Keratinocyte (primary cell): ENCODE measurements at regions not wholly inside any gene's neighbourhood (a gene's known extent, or its start where the extent isn't known, plus 50 kb on each side); places are given as distances from the start of the nearest gene placed in this dataset.

ENCODE experiments used
- DNase-seq: peaks from one replicate; pipeline ENCODE4 v3.0.0-alpha.2; 2011; ENCODE audit warnings: low read depth, missing footprints, low spot score
- FAIRE-seq: peaks from 2 replicates; lab custom pipeline; 2011; peaks lifted over from hg19 to GRCh38; lab: Jason Lieb, UNC
- H2AFZ ChIP-seq: 2 replicates; pipeline ENCODE4 v1.6.0; 2012; ENCODE audit warnings: low read length, control low read depth, inconsistent platforms; ENCODE audit not compliant: control insufficient read depth
- H3K27ac ChIP-seq: 2 replicates; pipeline ENCODE4 v1.5.1; 2011; ENCODE audit warnings: low read length; ENCODE audit not compliant: control insufficient read depth, insufficient read depth
- H3K27me3 ChIP-seq: 3 replicates; pipeline ENCODE4 v1.6.0; 2011; ENCODE audit warnings: low read length; ENCODE audit not compliant: control insufficient read depth, insufficient read depth; ENCODE audit errors: extremely low read depth
- H3K36me3 ChIP-seq, 2 experiments: 2 replicates in 1 of 2; 3 replicates in 1 of 2; pipeline ENCODE4 v1.5.1; 2011; ENCODE audit warnings: low read length in 2 of 2, mild to moderate bottlenecking in 1 of 2; ENCODE audit not compliant: control insufficient read depth in 2 of 2, insufficient read depth in 2 of 2; ENCODE audit errors: extremely low read depth in 1 of 2
- H3K4me1 ChIP-seq: 3 replicates; pipeline ENCODE4 v1.5.1; 2011; ENCODE audit warnings: low read length; ENCODE audit not compliant: control insufficient read depth, insufficient read depth; ENCODE audit errors: extremely low read depth
- H3K4me2 ChIP-seq: 3 replicates; pipeline ENCODE4 v1.6.0; 2011; ENCODE audit warnings: low read depth, low read length; ENCODE audit not compliant: control insufficient read depth, insufficient read depth; ENCODE audit errors: extremely low read depth
- H3K4me3 ChIP-seq, 3 experiments: fragments of 200-600 bp in 1 of 3; sonication (generic) in 1 of 3; 2 replicates in 2 of 3; 3 replicates in 1 of 3; pipeline ENCODE4 v1.5.1; 2011 to 2016; ENCODE audit warnings: low read length in 3 of 3, mild to moderate bottlenecking in 3 of 3, control low read depth in 2 of 3, inconsistent platforms in 1 of 3, low read depth in 1 of 3, mixed read lengths in 1 of 3, mixed run types in 1 of 3, moderate library complexity in 1 of 3; ENCODE audit not compliant: control insufficient read depth in 2 of 3, insufficient read depth in 2 of 3; ENCODE audit errors: extremely low read depth in 1 of 3
- H3K79me2 ChIP-seq: 2 replicates; pipeline ENCODE4 v1.6.0; 2012; ENCODE audit warnings: low read length; ENCODE audit not compliant: control insufficient read depth, insufficient read depth
- H3K9ac ChIP-seq: 3 replicates; pipeline ENCODE4 v1.6.0; 2011; ENCODE audit warnings: low read length; ENCODE audit not compliant: control insufficient read depth, insufficient read depth; ENCODE audit errors: extremely low read depth
- H3K9me1 ChIP-seq: 3 replicates; pipeline ENCODE4 v1.6.0; 2011; ENCODE audit warnings: low read length; ENCODE audit not compliant: control insufficient read depth, insufficient read depth; ENCODE audit errors: extremely low read depth
- H3K9me3 ChIP-seq: 2 replicates; pipeline ENCODE4 v1.5.1; 2012; ENCODE audit warnings: low read depth, low read length; ENCODE audit not compliant: control insufficient read depth
- H4K20me1 ChIP-seq: 3 replicates; pipeline ENCODE4 v1.6.0; 2011; ENCODE audit warnings: low read length; ENCODE audit not compliant: control insufficient read depth, insufficient read depth; ENCODE audit errors: extremely low read depth
- EZH2 ChIP-seq: IDR thresholded peaks from one replicate; pipeline ENCODE4 v1.6.1; 2012; ENCODE audit warnings: inconsistent platforms, mild to moderate bottlenecking, low read length, moderate library complexity
- dilution Hi-C: fragments of 300-500 bp; cut with MboI; formaldehyde crosslinking; loops from one replicate; pipeline ENCODE4 v1.7.0; 2020; ENCODE audit warnings: low sequenced_read_pairs; ENCODE audit not compliant: extremely low pct_ligation_motif_present
- TF ChIP-seq, protein P1 (sequence below), 3 experiments: IDR thresholded peaks in 1 of 3; conservative IDR thresholded peaks in 1 of 3; optimal IDR thresholded peaks in 1 of 3; 2 replicates in 2 of 3; 3 replicates in 1 of 3; pipeline versions ENCODE3 to v1.5.1; 2011; ENCODE audit warnings: low read length in 3 of 3, mild to moderate bottlenecking in 3 of 3, moderate library complexity in 2 of 3, control low read depth in 1 of 3, inconsistent platforms in 1 of 3; ENCODE audit not compliant: insufficient read depth in 2 of 3; ENCODE audit errors: extremely low read depth in 1 of 3

- Histone ChIP-seq H4K20me1 (no peaks in the 10 kb centered on the region), H3K27me3 (no peaks in the 10 kb centered on the region), H3K9me1 (no peaks in the 10 kb centered on the region), H3K4me2 (no peak overlapping the region), H3K4me3 (no peak overlapping the region), H2AFZ (no peak overlapping the region), H3K27ac (no peak overlapping the region), H3K9me3 (no peaks in the 10 kb centered on the region), H3K36me3 (no peaks in the 10 kb centered on the region), H3K79me2 (no peaks in the 10 kb centered on the region), H3K9ac (no peak overlapping the region), H3K4me1 (peaks cover 9% of the 10 kb centered on the region)
- TF ChIP-seq EZH2, result no peak
- TF ChIP-seq, protein P1, sequence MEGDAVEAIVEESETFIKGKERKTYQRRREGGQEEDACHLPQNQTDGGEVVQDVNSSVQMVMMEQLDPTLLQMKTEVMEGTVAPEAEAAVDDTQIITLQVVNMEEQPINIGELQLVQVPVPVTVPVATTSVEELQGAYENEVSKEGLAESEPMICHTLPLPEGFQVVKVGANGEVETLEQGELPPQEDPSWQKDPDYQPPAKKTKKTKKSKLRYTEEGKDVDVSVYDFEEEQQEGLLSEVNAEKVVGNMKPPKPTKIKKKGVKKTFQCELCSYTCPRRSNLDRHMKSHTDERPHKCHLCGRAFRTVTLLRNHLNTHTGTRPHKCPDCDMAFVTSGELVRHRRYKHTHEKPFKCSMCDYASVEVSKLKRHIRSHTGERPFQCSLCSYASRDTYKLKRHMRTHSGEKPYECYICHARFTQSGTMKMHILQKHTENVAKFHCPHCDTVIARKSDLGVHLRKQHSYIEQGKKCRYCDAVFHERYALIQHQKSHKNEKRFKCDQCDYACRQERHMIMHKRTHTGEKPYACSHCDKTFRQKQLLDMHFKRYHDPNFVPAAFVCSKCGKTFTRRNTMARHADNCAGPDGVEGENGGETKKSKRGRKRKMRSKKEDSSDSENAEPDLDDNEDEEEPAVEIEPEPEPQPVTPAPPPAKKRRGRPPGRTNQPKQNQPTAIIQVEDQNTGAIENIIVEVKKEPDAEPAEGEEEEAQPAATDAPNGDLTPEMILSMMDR (optimal IDR thresholded peaks at IDR 0.05 in 1 of 3, IDR thresholded peaks at IDR 0.05 in 1 of 3, conservative IDR thresholded peaks at IDR 0.05 in 1 of 3; ENCODE audit: extremely low read depth in 1 of 3, insufficient read depth in 2 of 3, low read length in 3 of 3), result no peak
- DNase-seq (no peak), FAIRE-seq (no peak)
- dilution Hi-C loops, result no loop called here
Measured at GRCh38 chr1:98099501-98099900, 178.7 kb upstream of the DPYD start.

DNA sequence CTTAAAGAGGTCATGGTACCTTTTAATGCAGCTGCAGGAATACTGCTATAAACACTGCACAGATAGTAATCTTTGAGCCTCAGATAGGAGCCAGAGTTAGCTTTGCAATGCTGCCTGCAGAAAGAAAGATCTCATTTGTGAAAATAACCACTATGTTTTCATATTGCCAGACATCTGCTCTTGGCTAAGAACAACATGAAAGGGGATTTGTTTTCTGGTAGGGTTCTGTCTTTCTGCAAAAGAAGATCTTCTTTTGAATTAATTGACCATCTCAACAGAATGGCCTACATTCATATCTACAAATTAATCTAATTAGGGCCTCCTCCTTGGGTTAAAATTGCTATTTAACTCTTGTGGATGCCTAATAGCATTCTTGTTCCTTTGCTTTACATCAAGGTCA lies 177.6 kb upstream of the DPYD start:
- H3K4me1 ChIP-seq, result peaks cover 5% of the 10 kb centered on the region
- H3K9ac ChIP-seq, result no peak overlapping the region
- no peak for FAIRE-seq
- H4K20me1 ChIP-seq, result no peaks in the 10 kb centered on the region
- no peak for TF ChIP-seq EZH2
- TF ChIP-seq, protein P1 (optimal IDR thresholded peaks at IDR 0.05 in 1 of 3, IDR thresholded peaks at IDR 0.05 in 1 of 3, conservative IDR thresholded peaks at IDR 0.05 in 1 of 3; ENCODE audit: extremely low read depth in 1 of 3, insufficient read depth in 2 of 3, low read length in 3 of 3), result no peak
- H2AFZ ChIP-seq, result no peak overlapping the region
- H3K4me3 ChIP-seq, result no peak overlapping the region
- no peaks in the 10 kb centered on the region for H3K79me2 ChIP-seq
- H3K9me1 ChIP-seq, result no peaks in the 10 kb centered on the region
- H3K36me3 ChIP-seq, result no peaks in the 10 kb centered on the region
- no peak overlapping the region for H3K27ac ChIP-seq
- DNase-seq, result no peak
- no peaks in the 10 kb centered on the region for H3K9me3 ChIP-seq
- H3K27me3 ChIP-seq, result no peaks in the 10 kb centered on the region
- dilution Hi-C loops, result no loop called here
- no peak overlapping the region for H3K4me2 ChIP-seq
